Amniotic stem cell (primary cell): ENCODE measurements at regions not wholly inside any gene's neighbourhood (a gene's known extent, or its start where the extent isn't known, plus 50 kb on each side); places are given as distances from the start of the nearest gene placed in this dataset.
"Not testable (repeated sequence)": the region's sequence is repeated elsewhere in the genome, so short reads cannot be mapped to it uniquely, and the experiment has no call there.

Experiments used
- DNase-seq: peaks from one replicate; lab custom pipeline; 2025; lab: John Stamatoyannopoulos, UW

DNA sequence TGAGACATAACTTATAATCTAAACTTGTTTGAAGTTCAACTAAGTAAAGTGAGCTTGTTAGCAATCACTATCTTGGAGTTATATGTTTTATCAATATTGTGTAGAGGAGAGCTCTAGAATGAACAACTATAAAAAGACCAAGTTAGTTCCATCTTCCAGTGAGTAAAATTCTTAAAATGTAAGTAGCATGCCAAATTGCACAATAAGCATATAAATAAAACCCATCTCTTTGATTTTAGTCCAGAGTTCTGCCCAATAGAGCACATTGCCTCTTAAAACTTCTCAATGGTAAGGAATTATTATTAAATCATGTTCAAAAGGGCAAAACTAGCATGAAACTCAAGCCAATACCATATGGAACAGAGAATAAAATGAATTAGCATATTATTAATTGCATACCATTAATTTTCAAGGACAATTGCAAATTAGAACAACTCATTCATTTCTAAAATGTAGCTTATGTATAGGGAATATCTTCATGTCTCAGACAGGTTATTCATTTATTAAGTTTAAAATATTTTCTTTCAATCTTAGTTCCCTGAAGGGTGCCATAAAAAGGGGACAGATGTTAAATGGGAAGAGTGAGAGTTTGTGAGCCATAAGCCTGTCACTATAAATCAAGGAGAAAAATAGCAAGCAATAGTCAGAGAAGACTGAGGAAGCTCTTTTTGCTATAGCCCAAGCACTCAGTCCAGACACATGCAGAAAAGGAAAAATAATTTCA lies 507.6 kb downstream of the CENPC start:
- no peak for DNase-seq

DNA sequence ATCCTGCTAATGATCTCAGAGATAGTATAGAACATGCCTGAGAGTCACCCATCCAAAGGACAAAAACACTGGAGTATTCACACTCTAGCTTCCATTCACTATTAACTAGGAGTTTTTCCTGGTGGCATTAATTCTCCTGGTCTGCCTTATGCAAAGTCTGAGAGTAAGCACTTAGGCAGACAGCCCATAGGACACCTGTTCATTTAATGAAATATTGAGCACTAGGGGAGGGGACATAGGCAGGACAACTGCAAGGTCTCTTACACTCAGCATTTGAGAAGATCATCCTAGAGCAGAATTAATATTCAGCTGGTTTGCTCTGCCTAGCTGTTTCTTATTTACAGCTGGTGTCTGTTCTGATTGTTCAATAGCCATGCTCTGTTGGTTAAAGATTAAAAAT lies 508.5 kb downstream of the CENPC start:
- DNase-seq: no peak

DNA sequence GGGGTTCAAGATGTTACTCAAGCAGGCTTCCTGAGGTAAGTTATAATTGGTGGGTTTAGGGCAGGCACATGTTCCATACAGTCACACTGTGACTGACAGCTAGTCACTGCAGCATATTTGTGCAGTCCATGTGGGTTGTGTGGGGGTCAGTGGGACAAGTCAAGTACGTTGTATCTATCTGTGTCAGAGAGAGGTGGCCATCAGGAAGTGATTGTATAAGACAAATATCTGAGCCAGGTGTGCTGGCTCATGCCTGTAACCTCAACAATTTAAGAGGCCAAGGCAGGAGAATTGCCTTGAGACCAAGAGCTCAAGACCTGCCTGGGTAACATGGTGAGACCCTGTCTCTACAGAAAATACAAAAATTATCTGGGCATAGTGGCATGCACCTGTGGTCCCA lies 509.3 kb downstream of the CENPC start:
- no peak for DNase-seq

DNA sequence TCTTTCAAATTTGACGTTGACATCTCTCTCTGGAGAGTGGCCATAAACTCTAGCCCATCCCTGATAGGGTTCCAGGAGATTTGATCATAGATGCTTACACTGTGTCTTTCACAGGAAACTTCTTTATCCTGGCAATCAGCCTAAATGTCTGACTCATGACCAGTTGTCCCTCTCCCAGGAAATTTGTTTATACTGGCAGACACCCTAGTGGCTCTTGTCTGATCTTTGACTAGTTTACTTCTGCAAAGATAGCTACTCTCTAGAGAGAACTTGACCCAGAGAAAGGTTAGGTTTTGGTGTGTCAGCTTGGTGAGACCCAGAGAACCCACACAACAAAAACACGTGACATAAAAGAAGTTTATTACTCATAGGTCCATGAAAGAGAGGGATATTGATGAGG lies 509.8 kb downstream of the CENPC start:
- DNase-seq: peak; percentile 10

DNA sequence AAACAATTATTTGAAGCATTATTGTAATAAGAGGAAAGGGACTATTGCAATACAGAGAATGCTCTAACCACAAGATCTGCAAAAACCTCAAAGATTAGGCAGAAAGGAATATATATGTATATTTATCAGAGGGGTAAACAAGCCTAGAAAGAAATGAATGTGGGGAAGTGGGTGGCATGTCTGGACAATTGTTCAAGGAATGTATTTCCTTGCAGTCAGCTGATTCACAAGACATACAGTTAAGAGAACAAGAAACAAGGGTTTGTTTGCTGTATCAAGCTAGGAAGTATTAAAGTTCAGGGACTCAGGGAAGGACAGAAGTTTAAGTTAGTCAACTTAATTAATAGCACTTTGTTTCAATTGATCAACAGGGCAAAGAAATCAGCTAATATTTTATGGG lies 514.7 kb downstream of the CENPC start:
- DNase-seq: no peak

DNA sequence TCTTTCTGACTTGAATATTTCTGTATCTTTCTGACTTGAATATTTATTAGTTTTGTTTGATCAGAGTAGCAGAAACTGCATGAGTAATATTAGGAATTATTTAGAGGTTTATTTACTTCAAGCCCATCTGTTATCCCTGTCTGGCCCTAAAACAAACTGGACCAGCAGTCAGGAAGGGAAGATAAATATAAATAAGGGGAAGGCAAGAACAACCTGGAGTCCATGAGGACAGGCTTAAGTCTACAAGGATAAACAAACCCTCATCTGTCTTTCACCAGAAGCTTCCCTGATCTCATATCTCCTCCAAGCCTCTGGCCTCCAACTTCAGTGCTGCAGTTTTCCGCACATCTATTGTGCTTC lies 524.9 kb downstream of the CENPC start:
- DNase-seq: no peak

DNA sequence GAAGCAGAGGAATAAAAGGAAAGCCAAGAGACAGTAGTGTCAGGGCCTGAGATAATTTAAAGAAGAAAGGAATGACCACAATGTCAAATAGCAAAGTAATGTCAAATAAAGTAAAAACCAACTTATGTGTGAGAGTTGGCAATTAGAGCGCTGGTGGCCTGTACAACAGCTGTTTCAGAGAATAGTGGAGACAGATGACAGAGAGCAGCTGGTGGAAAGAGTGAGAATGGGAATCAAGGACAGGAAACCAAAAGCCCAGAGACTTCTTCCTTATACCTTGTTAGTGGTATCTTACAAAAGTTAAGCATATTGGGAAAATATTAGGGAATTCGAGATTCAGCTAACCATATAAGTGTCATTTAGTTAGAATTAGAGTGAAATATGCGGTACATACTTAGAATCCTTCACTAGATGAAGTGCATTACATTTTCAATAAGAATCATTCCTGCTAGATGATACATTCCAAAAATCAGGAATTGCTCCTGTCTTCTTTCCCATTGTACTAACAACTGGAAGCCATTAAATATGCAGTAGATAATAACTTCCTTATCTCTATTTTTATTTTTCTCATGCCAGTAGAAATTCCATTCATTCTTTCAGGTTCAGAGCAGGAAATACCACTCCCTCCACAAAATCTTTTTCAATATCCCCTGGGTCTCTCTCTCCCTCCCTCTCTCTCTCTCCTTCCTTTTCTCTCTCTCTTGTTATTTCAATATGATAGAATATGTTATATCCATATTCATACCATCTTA lies 525.4 kb downstream of the CENPC start:
- DNase-seq: no peak

DNA sequence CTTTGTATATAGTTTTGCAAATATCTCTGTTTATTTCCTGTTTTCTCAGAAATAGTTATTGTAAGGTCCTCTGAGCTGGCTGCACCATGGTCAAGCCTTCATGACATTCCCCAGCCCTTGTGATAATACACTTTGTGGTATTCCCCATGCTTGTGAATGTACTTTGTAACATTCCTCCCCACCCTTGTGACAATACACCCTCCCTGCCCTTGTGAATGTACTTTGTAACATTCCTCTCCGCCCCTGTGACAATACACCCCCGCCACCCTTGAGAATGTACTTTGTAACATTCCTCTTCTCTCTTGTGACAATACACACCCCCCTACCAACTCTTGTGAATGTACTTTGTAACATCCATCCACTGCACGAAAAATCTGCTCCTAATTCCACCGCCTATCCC lies 530.7 kb downstream of the CENPC start:
- DNase-seq: no peak

DNA sequence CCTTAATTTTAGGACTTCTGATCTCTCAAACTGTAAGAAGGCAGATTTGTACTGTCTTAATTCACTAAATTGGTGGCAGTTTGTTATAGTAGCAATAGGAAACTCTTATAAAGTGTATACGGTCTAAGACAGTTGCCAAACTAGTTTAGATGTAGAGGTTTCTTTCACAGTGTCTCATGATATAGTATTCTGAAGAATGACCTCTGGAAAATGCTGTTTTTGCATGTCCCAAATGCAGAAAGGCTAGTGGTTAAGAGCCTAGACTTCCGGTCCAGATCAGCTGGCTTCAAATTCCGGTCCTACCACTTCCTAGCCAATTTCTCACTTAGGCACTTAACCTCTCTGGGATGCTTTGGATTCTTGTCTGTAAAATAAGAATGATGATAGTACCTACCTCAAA lies 538.5 kb downstream of the CENPC start:
- DNase-seq: no peak

DNA sequence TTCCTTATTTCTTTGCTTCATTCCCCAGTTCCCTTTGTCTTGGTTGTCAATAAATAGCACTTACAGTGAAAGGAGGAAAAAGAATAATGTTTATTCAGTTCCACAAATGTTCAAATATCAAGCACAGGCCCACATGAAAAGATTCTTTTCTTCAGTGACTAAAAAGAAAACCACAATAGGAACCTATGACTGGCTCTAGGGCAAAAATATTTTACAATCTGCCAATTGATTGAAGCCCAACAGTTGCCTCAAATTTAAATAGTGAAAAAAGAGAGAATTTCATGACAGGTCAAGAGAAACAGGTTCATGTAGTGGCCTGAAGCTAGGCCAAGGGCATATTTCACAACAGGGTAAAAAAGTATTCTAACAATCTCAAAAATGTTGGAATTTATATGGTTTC lies 553.8 kb downstream of the CENPC start:
- DNase-seq: no peak

DNA sequence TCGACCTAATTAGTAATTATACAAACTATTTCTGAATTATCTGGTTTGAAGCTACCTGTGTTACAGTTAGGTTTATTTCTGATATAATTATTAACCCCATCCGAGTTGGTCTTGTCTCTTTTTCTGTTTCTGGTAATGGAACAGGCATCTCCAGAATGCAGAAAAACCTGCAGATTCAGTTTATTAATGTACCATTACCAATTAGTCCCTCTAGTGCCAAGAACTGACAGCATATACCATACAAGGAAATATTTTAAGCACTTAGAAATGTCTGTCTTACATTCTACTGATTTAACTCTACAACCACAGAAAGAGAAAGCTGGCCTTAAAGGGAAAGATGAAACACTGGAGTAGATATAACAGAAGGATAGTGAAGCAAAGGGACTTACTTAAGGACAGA lies 570.6 kb downstream of the CENPC start:
- DNase-seq: no peak

DNA sequence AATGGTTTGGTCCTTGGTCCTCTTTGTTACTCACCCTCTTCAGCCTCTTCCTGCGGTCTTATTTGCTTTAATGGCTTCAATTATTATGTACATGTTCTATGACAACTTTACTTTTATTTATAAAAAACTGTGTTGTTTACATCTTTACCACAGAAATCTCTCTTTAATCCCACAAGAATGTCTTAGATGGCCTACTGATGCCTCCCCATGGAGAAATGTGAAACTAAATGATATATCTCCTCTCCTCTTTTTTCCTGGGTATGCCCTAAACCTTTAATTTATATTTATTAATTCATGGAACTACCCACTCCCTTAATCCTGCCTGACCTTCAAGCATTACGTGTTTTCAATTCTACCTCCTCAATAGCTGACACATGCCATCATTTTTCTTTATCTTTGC lies 573.2 kb downstream of the CENPC start:
- DNase-seq: no peak

DNA sequence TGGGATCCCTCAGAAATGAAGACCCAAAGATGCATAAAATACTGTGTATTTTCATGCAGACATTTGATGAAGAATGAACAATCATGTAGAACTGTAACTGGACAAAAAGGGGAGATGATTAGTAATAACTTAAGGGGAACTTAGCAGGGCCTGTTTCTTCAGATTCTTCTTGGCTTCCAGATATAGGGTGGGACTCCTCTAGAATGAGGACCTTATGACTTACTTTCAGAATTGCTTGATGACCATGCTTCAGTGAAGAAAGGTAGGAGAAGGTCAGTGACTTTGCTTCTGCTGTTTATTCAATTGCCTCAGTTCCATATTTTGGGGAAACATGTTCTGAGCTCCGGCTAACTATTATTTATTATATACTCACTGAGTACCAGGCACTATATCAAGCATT lies 580.8 kb downstream of the CENPC start:
- no peak for DNase-seq

DNA sequence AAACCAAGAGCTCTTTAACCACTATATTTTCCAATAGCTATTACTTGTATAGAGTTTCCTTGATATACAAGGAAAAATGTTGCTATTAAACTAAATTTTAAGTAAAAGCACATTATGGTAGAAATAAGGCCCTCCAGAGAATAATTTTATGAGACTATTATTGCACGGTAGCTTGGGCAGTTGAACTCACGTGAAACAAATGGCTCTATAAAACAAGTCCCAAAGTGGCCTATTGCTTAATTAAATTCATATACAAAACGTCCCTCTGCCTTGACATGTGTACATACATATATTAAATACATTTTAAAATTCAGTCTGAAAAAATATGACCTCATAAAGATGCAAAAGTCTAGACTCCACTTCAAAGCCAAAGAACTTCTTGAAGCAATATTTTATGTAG lies 582.2 kb downstream of the CENPC start:
- DNase-seq: no peak

DNA sequence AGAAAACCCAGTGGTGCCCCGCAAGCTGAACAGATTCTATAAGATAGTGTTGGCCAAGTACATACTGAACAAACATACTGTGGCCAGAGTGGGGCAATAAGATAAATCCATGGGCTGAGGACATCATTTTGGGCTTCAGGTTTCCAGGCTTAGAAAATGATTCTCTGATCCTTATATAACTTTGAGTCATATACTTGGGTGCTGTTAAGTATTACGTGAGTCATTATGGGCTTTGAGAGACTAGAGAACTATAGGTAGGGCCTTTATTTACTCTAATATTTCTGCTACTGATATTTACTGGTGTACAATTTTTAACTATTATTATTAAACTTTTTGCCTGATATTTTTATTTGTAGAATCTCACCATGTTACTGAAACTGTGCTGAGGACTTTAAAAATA lies 586.1 kb downstream of the CENPC start:
- DNase-seq: no peak

DNA sequence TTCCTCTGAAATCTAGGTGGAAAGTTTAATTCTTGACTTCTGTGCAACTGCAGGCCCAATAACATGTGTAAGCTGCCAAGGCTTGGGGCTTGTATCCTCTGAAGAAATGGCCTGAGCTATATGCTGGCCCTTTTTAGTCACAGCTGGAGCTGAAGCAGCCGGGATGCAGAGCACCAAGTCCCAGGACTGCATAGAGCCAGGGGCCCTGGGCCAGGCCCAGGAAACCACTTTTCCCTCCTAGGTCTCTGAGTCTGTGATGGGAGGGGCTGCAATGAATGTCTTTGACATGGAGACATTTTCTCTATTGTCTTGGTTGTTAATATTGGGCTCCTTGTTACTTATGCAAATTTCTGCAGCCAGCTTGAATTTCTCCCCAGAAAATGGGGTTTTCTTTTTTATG lies 588.5 kb downstream of the CENPC start:
- no peak for DNase-seq

DNA sequence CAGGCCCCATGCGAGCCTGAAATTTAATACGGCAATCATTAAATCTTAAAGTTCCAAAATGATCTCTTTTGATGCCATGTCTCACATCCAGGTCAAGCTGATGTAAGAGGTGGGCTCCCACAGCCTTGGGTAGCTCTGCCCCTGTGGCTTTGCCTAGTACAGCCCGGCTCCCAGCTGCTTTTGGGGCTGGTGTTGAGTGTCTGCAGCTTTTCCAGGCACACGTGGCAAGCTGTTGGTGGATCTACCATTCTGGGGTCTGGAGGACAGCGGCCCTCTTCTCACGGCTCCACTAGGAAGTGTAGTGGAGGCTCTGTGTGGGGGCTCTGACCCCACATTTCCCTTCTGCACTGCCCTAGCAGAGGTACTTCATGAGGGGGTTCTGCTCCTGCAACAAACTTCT lies 588.9 kb downstream of the CENPC start:
- no peak for DNase-seq

DNA sequence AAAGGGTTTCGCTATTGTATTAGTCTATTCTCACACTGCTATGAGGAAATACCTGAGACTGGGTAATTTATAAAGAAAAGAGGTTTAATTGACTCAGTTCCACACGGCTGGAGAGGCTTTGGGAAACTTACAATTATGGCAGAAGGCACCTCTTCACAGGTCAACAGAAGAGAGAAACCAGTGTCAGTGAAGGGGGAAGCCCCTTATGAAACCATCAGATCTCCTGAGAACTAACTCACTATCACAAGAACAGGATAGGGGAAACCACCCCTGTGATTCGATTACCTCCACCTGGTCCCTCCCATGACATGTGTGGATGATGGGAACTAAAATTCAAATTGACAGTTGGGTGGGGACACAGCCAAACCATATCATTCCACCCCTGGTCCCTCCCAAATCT lies 589.5 kb downstream of the CENPC start:
- DNase-seq: no peak

DNA sequence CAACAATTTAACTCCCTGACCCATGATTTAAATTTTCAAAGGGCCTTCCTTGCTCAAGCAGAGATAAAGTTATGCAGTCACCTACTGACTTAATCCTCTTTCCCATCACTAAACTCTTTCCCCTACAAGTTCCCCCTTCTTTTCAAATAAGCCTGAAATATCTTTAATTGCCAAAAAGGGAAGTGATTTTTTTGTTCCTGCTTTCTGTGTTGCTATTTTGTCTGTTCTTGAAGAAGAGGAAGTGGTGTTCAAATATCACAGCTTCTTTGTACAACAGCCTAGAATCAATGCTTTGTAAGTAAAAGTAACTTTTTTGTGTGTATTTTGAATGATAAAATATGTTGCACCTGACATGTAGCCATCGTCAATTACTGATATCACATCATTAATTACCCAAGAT lies 595.9 kb downstream of the CENPC start:
- DNase-seq: no peak

DNA sequence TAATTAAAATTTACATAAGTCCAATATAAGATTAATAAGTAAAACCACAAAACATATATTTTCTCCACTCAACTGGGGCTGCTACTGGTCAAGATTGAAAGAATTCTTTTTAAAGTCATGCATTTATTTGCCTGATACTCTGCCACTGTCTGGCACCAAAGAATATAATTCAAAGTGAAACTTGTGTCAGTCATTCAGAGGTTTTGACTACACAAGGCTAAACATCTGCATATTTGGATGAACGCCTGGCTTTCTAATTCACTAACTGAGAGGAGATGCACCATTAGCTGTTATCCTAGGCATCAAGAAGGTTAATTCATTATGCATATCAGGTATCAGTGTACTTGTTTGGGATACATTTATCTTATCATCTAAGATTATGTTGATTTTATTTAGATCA lies 598.5 kb downstream of the CENPC start:
- DNase-seq: no peak

DNA sequence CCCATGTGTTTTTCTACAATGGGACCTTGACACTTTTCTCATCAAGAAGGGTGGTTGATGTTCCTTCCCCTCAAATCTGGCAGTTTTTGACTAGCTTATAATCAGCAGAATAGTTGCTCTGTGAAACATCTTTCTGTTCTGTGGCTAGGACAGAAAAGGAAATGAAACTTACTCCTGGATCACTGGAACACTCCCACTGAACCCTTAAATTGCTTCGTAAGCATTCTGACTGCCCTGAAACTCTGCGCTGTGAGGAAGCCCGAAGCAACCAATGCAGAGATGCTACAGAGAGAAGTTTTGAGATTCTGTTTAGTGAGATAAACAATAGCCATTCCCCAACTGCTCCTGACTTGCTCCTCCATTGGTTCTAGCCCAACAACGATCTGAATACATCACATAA lies 602.2 kb downstream of the CENPC start:
- DNase-seq: no peak

DNA sequence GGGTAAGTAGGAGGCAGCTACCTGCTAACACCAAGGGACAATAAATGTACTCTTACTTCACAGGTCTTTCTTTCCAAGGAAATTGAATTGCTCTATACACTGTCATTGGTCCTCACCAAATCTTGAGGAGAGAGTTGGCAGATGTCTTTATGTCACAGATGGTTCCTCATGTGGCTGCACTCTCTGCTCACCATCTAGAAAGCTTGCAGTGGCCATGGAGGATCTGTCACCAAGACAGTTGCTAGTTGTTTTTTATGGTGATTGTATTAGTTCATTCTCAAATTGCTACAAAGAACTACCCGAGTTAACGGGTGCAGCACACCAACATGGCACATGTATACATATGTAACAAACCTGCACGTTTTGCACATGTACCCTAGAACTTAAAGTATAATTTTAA lies 613.3 kb downstream of the CENPC start:
- not testable (repeated sequence) for DNase-seq

DNA sequence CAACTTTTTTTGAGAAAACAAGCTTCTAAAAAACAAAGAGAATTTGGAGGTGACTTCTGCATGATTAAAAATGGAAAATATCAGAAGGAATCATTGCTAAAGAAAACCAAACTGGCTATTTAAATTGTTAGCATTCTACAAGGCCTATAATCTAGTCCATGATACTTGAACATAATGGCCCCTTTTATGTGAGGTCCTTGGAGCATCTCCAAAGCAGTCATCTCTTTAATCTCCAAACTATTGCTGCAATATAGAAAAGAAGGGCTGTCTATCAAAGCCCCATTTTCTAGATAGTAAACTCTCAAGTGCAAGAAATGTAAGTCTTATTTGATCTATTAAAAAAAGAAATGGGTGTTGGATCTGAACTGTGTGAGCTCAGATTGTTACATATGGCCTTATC lies 615.1 kb downstream of the CENPC start:
- no peak for DNase-seq

DNA sequence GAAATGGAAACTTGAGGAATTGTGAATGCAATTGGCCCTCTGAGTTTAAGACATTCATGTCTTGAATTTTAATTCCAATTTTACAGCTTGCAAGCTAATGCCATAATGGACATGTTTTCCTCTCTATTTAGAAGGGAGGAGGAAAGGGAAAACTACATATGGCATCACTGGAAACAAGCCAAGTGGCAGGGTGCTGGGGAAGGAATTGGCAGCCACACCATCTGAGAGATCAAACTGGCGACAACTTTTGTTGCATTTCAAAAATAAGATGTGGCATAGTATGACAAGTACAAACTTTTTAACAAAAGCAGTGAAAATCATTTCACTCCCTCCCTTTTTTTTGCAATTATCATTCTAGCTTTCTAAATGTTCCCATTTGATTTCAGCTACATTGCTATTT lies 615.6 kb downstream of the CENPC start:
- DNase-seq: no peak
